ENCODE measurements at regions not wholly inside any gene's neighbourhood (a gene's known extent, or its start where the extent isn't known, plus 50 kb on each side); places are given as distances from the start of the nearest gene placed in this dataset.

- Histone ChIP-seq H4K20me1 (ENCODE audit: insufficient read depth, low read depth, low read length) (no peaks in the 10 kb centered on the region), H3K9ac (ENCODE audit: low read length) (no peak overlapping the region), H3K4me1 (ENCODE audit: low read length) (no peaks in the 10 kb centered on the region), H3K27ac (ENCODE audit: low read length) (no peak overlapping the region), H3K9me3 (ENCODE audit: low read length) (no peaks in the 10 kb centered on the region), H3K9me2 (replicated peaks; ENCODE audit: insufficient read depth, low read length) (no peaks in the 10 kb centered on the region), H3K36me3 (ENCODE audit: insufficient read depth, low read length) (no peaks in the 10 kb centered on the region), H3K27me3 (ENCODE audit: low read length) (no peaks in the 10 kb centered on the region), H3K79me2 (ENCODE audit: low read length) (no peaks in the 10 kb centered on the region), H3K4me3 (ENCODE audit: low read length) (no peak overlapping the region), H2AFZ (ENCODE audit: low read length) (no peak overlapping the region), H3K4me2 (ENCODE audit: low read depth, low read length, poor library complexity, severe bottlenecking) (no peak overlapping the region)
- no peak for DNase-seq
Measured at GRCh38 chr10:8225187-8225586, 170.7 kb downstream of the GATA3 start.

- H2AFZ ChIP-seq (ENCODE audit: low read length) = no peak overlapping the region
- DNase-seq = no peak
- H3K9me2 ChIP-seq (replicated peaks; ENCODE audit: insufficient read depth, low read length) = no peaks in the 10 kb centered on the region
- H4K20me1 ChIP-seq (ENCODE audit: insufficient read depth, low read depth, low read length) = no peaks in the 10 kb centered on the region
- no peaks in the 10 kb centered on the region for H3K36me3 ChIP-seq (ENCODE audit: insufficient read depth, low read length)
- H3K27me3 ChIP-seq (ENCODE audit: low read length) = no peaks in the 10 kb centered on the region
- H3K4me1 ChIP-seq (ENCODE audit: low read length) = no peaks in the 10 kb centered on the region
- H3K4me3 ChIP-seq (ENCODE audit: low read length) = no peak overlapping the region
- H3K9ac ChIP-seq (ENCODE audit: low read length) = no peak overlapping the region
- no peaks in the 10 kb centered on the region for H3K9me3 ChIP-seq (ENCODE audit: low read length)
- H3K79me2 ChIP-seq (ENCODE audit: low read length) = no peaks in the 10 kb centered on the region
- no peak overlapping the region for H3K27ac ChIP-seq (ENCODE audit: low read length)
- no peak overlapping the region for H3K4me2 ChIP-seq (ENCODE audit: low read depth, low read length, poor library complexity, severe bottlenecking)
Measured at GRCh38 chr10:8227246-8227645, 172.8 kb downstream of the GATA3 start.

- Histone ChIP-seq H3K4me2 (ENCODE audit: low read depth, low read length, poor library complexity, severe bottlenecking) (no peak overlapping the region), H3K27ac (ENCODE audit: low read length) (no peak overlapping the region), H4K20me1 (ENCODE audit: insufficient read depth, low read depth, low read length) (no peaks in the 10 kb centered on the region), H2AFZ (ENCODE audit: low read length) (no peak overlapping the region), H3K9me2 (replicated peaks; ENCODE audit: insufficient read depth, low read length) (no peaks in the 10 kb centered on the region), H3K79me2 (ENCODE audit: low read length) (no peaks in the 10 kb centered on the region), H3K4me3 (ENCODE audit: low read length) (no peak overlapping the region), H3K36me3 (ENCODE audit: insufficient read depth, low read length) (no peaks in the 10 kb centered on the region), H3K9ac (ENCODE audit: low read length) (no peak overlapping the region), H3K9me3 (ENCODE audit: low read length) (no peaks in the 10 kb centered on the region), H3K4me1 (ENCODE audit: low read length) (no peaks in the 10 kb centered on the region), H3K27me3 (ENCODE audit: low read length) (no peaks in the 10 kb centered on the region)
- DNase-seq = no peak
Measured at GRCh38 chr10:8229153-8229552, 174.7 kb downstream of the GATA3 start.

- Histone ChIP-seq H3K4me2 (ENCODE audit: low read depth, low read length, poor library complexity, severe bottlenecking) (no peak overlapping the region), H3K4me1 (ENCODE audit: low read length) (no peaks in the 10 kb centered on the region), H3K9me3 (ENCODE audit: low read length) (no peaks in the 10 kb centered on the region), H3K4me3 (ENCODE audit: low read length) (no peak overlapping the region), H3K9me2 (replicated peaks; ENCODE audit: insufficient read depth, low read length) (no peaks in the 10 kb centered on the region), H3K27ac (ENCODE audit: low read length) (no peak overlapping the region), H4K20me1 (ENCODE audit: insufficient read depth, low read depth, low read length) (no peaks in the 10 kb centered on the region), H3K9ac (ENCODE audit: low read length) (no peak overlapping the region), H3K79me2 (ENCODE audit: low read length) (no peaks in the 10 kb centered on the region), H3K36me3 (ENCODE audit: insufficient read depth, low read length) (no peaks in the 10 kb centered on the region), H3K27me3 (ENCODE audit: low read length) (no peaks in the 10 kb centered on the region), H2AFZ (ENCODE audit: low read length) (no peak overlapping the region)
- no peak for DNase-seq
Measured at GRCh38 chr10:8230902-8231301, 176.4 kb downstream of the GATA3 start.

GRCh38 chr10:8233049-8233448, 178.6 kb downstream of the GATA3 start:
- Histone ChIP-seq H3K27me3 (ENCODE audit: low read length) (no peaks in the 10 kb centered on the region), H3K9me2 (replicated peaks; ENCODE audit: insufficient read depth, low read length) (no peaks in the 10 kb centered on the region), H3K9ac (ENCODE audit: low read length) (no peak overlapping the region), H3K36me3 (ENCODE audit: insufficient read depth, low read length) (no peaks in the 10 kb centered on the region), H3K4me3 (ENCODE audit: low read length) (no peak overlapping the region), H4K20me1 (ENCODE audit: insufficient read depth, low read depth, low read length) (no peaks in the 10 kb centered on the region), H3K4me1 (ENCODE audit: low read length) (no peaks in the 10 kb centered on the region), H3K4me2 (ENCODE audit: low read depth, low read length, poor library complexity, severe bottlenecking) (no peak overlapping the region), H3K27ac (ENCODE audit: low read length) (no peak overlapping the region), H2AFZ (ENCODE audit: low read length) (no peak overlapping the region), H3K9me3 (ENCODE audit: low read length) (no peaks in the 10 kb centered on the region), H3K79me2 (ENCODE audit: low read length) (no peaks in the 10 kb centered on the region)
- DNase-seq = no peak

GRCh38 chr10:8233832-8234259, 179.4 kb downstream of the GATA3 start:
- Histone ChIP-seq H4K20me1 (ENCODE audit: insufficient read depth, low read depth, low read length) (no peaks in the 10 kb centered on the region), H3K36me3 (ENCODE audit: insufficient read depth, low read length) (no peaks in the 10 kb centered on the region), H3K4me2 (ENCODE audit: low read depth, low read length, poor library complexity, severe bottlenecking) (no peak overlapping the region), H3K9me2 (replicated peaks; ENCODE audit: insufficient read depth, low read length) (no peaks in the 10 kb centered on the region), H3K9ac (ENCODE audit: low read length) (no peak overlapping the region), H3K79me2 (ENCODE audit: low read length) (no peaks in the 10 kb centered on the region), H3K27me3 (ENCODE audit: low read length) (no peaks in the 10 kb centered on the region), H3K4me3 (ENCODE audit: low read length) (no peak overlapping the region), H2AFZ (ENCODE audit: low read length) (no peak overlapping the region), H3K4me1 (ENCODE audit: low read length) (no peaks in the 10 kb centered on the region), H3K9me3 (ENCODE audit: low read length) (no peaks in the 10 kb centered on the region), H3K27ac (ENCODE audit: low read length) (no peak overlapping the region)
- DNase-seq = no peak

GRCh38 chr10:8235253-8236027, 181.0 kb downstream of the GATA3 start:
- H4K20me1 ChIP-seq (ENCODE audit: insufficient read depth, low read depth, low read length) = no peaks in the 10 kb centered on the region
- no peaks in the 10 kb centered on the region for H3K27me3 ChIP-seq (ENCODE audit: low read length)
- H3K9ac ChIP-seq (ENCODE audit: low read length) = no peak overlapping the region
- H3K9me3 ChIP-seq (ENCODE audit: low read length) = no peaks in the 10 kb centered on the region
- H3K4me2 ChIP-seq (ENCODE audit: low read depth, low read length, poor library complexity, severe bottlenecking) = no peak overlapping the region
- DNase-seq = no peak
- no peaks in the 10 kb centered on the region for H3K9me2 ChIP-seq (replicated peaks; ENCODE audit: insufficient read depth, low read length)
- H3K27ac ChIP-seq (ENCODE audit: low read length) = no peak overlapping the region
- no peak overlapping the region for H2AFZ ChIP-seq (ENCODE audit: low read length)
- no peaks in the 10 kb centered on the region for H3K36me3 ChIP-seq (ENCODE audit: insufficient read depth, low read length)
- H3K4me1 ChIP-seq (ENCODE audit: low read length) = no peaks in the 10 kb centered on the region
- H3K4me3 ChIP-seq (ENCODE audit: low read length) = no peak overlapping the region
- H3K79me2 ChIP-seq (ENCODE audit: low read length) = no peaks in the 10 kb centered on the region

GRCh38 chr10:8238986-8239385, 184.5 kb downstream of the GATA3 start:
- Histone ChIP-seq H3K9ac (ENCODE audit: low read length) (no peak overlapping the region), H3K4me2 (ENCODE audit: low read depth, low read length, poor library complexity, severe bottlenecking) (no peak overlapping the region), H3K9me3 (ENCODE audit: low read length) (no peaks in the 10 kb centered on the region), H3K4me3 (ENCODE audit: low read length) (no peak overlapping the region), H3K36me3 (ENCODE audit: insufficient read depth, low read length) (no peaks in the 10 kb centered on the region), H3K4me1 (ENCODE audit: low read length) (no peaks in the 10 kb centered on the region), H4K20me1 (ENCODE audit: insufficient read depth, low read depth, low read length) (no peaks in the 10 kb centered on the region), H3K9me2 (replicated peaks; ENCODE audit: insufficient read depth, low read length) (no peaks in the 10 kb centered on the region), H3K27me3 (ENCODE audit: low read length) (no peaks in the 10 kb centered on the region), H2AFZ (ENCODE audit: low read length) (no peak overlapping the region), H3K27ac (ENCODE audit: low read length) (no peak overlapping the region), H3K79me2 (ENCODE audit: low read length) (no peaks in the 10 kb centered on the region)
- no peak for DNase-seq

Data from Karpas-422 (cell line).